Occipital lobe (tissue), 1 donor: ENCODE measurements at regions not wholly inside any gene's neighbourhood (a gene's known extent, or its start where the extent isn't known, plus 50 kb on each side); places are given as distances from the start of the nearest gene placed in this dataset.
A peak's percentile ranks its signal among the peaks of the same experiment; 100 is the strongest.

Experiments used
- DNase-seq: peaks from one replicate; lab custom pipeline; 2025; lab: John Stamatoyannopoulos, UW

- peak; percentile 3 for DNase-seq
These were observed 242.6 kb downstream of the NDFIP2 start for GRCh38 chr13:79723519-79724024.

- DNase-seq: peak; percentile 6
These were observed 242.0 kb downstream of the NDFIP2 start for GRCh38 chr13:79722885-79723445.

GRCh38 chr13:79716191-79716590 lies 235.2 kb downstream of the NDFIP2 start:
- no peak for DNase-seq

DNA sequence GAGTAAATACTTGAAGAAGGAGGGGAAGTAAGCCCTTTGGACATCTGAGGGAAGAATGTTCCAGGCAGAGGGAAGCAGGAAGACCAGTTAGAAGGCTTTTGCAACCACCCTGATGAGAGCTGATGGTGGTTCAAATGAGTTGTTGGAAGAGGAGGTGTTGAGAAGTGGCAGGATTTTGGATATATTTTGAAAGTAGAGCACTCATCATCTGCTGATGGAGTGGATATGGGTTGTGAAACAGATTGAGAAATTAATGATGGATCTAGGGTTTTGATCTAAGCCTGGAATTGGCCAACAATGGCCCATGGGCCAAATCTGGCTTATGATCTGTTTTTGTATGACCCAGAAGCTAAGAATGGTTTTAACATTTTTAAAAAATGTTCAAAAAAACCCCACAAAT lies 230.7 kb downstream of the NDFIP2 start:
- no peak for DNase-seq

- DNase-seq: no peak
These were observed 229.4 kb downstream of the NDFIP2 start for GRCh38 chr13:79710376-79710775.

- DNase-seq: no peak
These were observed 228.5 kb downstream of the NDFIP2 start for GRCh38 chr13:79709471-79709870.

DNA sequence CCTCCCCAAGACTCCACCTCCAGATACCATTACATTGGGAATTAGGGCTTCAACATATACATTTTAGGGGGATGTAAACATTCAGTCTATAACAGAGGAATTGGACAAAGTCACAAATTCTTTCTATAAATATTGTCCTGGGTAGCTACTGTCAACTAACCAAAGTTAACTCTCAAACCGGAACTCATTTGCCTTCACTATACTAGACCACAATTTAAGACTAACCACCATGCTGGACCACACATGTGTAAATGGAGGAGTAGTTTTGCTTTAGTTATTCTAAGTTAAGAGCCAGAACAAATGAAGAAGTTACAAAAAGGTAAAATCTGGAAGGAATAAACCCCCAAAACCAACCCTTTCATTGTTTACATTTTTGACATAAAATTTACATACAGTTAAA lies 222.8 kb downstream of the NDFIP2 start:
- no peak for DNase-seq

DNA sequence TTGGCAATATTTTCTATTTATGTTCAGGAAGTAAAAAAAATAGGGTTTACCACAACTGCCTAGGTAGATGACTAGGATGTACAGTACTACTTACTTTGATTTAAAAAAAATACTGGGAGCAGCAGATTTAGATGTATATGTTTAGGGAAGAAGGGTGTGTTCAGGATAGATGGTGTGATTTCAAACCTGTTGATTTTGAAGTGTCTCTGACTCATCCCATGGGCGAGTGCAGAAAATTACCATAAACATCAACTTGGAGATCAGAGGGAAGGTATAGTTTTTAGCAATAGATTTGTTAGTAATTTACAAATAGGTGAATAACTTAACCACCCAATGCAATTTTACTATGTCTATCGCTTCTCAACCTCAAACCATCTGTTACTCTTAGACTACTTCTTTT lies 214.8 kb downstream of the NDFIP2 start:
- DNase-seq: no peak

GRCh38 chr13:79692846-79693245 lies 211.9 kb downstream of the NDFIP2 start:
- DNase-seq: no peak

- no peak for DNase-seq
These were observed 210.9 kb downstream of the NDFIP2 start for GRCh38 chr13:79691826-79692225.

DNA sequence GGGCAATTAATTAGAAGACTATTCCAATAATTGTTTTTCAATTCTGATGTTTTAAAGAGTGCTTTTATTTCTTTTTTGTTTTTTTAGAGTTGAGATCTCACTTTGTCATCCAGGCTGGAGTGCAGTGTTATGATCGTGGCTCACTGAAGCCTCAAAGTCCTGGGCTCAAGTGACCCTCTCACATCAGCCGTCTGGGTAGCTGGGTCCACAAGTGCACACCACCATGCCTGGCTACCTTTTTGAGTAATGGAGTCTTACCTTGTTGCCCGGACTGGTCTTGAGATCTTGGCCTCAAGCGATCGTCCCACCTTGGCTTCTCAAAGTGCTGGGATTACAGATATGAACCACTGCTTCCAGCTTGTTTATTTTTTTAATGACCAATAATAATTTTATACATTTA lies 207.8 kb downstream of the NDFIP2 start:
- no peak for DNase-seq

DNA sequence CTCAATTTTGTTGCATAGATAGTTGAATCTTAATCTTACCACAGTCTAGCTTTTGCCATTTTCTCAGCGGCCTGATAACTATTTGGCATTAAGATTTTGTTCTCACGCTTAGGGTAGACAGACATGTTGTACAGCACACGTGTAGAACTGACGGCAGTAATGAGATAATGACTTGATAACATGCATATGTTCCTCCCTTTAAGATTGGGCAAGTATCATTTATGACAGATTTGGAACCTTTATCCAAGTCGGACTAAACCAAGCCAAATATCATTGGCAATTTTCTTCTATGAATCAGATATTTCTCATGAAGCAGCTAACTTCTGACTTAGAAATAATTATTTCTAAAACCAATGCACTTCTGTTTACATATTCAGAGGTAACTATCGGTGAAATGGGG lies 205.5 kb downstream of the NDFIP2 start:
- DNase-seq: no peak

GRCh38 chr13:79684371-79684770 lies 203.4 kb downstream of the NDFIP2 start:
- DNase-seq: no peak

- DNase-seq: no peak
These were observed 201.2 kb downstream of the NDFIP2 start for GRCh38 chr13:79682164-79682563.

- DNase-seq: no peak
These were observed 200.1 kb downstream of the NDFIP2 start for GRCh38 chr13:79681069-79681468.

- DNase-seq: no peak
These were observed 199.5 kb downstream of the NDFIP2 start for GRCh38 chr13:79680485-79680884.

DNA sequence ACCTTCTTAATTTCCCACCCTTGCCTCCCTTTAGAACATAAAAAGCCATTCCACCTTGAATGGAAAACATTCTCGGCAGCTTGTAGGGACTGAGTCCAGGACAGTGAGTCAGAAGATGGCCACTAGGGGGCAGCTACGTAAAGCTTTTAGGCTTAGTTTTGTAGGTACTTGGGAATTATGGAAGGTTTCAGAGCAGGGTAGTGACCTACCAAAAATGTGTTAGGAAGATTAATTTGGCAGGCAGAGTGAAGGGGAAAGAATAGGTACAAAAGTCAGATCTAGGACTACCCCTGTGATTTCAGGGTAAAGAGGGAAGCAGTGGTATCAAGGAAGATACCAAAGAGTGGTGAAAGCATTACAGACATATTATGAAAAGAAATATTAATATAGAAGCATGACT lies 198.4 kb downstream of the NDFIP2 start:
- DNase-seq: peak; percentile 22

GRCh38 chr13:79678100-79678499 lies 197.1 kb downstream of the NDFIP2 start:
- DNase-seq: no peak

DNA sequence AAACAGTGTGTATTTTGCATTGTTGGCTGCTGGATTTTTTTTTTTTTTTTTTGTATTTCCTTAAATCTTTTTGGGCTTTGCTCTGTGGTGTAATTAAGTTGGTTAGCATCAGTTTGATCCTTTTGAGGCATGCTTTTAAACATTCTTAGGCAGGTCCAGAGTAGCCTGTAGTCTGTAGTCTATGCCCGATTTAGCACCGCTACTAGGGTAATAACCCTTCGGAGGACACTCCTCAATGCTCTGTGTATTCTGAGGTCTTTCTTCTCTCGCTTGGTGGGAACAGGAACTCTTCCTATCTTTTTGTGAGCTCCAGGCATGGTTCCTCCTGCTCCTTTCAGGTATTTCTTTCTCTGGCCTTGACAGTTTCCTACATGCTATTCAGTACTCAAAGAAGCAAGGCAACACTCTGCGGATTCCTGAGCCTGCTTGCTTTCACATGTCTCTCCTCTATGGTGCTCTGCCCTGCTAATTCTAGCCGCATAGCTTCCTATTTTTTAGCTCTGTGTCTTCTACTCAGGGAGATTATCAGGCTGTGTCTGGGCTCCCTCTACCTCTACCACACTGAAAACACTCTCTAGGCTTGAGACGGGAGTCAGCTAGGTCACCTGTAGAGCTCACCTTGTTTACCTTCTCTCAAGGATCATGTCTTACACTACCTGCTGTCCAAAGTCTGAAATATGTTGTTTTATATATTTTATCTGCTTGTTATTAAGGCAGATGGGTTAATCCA lies 195.1 kb downstream of the NDFIP2 start:
- DNase-seq: no peak

- no peak for DNase-seq
These were observed 194.0 kb downstream of the NDFIP2 start for GRCh38 chr13:79674765-79675515.

GRCh38 chr13:79673993-79674377 lies 193.0 kb downstream of the NDFIP2 start:
- DNase-seq: no peak

DNA sequence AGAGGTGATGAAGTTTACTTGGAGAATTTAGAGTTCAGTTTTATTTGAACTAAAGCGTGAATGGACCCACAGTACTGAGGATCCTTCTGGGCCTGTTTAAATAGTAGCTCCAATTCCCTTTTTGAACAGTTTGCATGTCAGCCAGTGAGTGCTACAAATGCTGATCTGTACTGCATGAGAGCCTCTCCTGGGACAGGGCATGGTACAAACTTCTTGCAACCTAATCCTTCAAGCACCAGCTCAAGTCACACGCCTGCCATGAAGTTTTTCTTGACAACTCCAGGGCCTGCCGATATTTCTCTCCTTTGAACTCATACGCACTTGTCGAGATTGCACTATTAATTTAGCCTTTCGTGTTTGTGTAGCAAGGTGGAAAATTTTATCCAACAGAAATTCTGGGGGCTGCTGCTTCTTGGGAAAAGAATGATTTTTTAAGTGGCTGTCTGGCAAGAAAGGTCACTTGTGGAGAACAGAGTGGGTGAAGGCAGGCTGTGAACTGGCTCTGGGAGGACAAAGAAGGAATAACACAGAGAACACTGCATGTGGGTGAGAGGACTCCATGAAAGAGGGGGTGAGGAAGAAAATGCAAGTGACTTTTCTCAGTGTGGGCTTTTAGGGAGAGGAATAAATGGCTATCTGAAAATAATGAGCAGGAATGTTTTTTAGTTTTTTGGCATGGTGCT lies 192.5 kb downstream of the NDFIP2 start:
- no peak for DNase-seq
